ENCODE measurements at regions not wholly inside any gene's neighbourhood (a gene's known extent, or its start where the extent isn't known, plus 50 kb on each side); places are given as distances from the start of the nearest gene placed in this dataset.

- no peak for TF ChIP-seq EP300 (IDR thresholded peaks at IDR 0.05; ENCODE audit: borderline replicate concordance in 1 of 2, low read depth in 1 of 2, low read length in 1 of 2)
- TF ChIP-seq FOXM1 (IDR thresholded peaks at IDR 0.05; ENCODE audit: low read depth) = no peak
- TF ChIP-seq FOSL2 (IDR thresholded peaks at IDR 0.05; ENCODE audit: borderline replicate concordance, low read depth) = no peak
- TF ChIP-seq MXI1 (IDR thresholded peaks at IDR 0.05; ENCODE audit: low read depth, low read length) = no peak
Measured at GRCh38 chr3:194956697-194957396, 271.2 kb downstream of the FAM43A start (continued).

GRCh38 chr3:194957743-194958240, 272.1 kb downstream of the FAM43A start:
- H3K9me2 ChIP-seq = no peaks in the 10 kb centered on the region
- POLR2A ChIA-PET = no interaction called here
- H3K79me2 ChIP-seq (ENCODE audit: insufficient read depth) = no peaks in the 10 kb centered on the region
- H3K4me3 ChIP-seq (ENCODE audit: low read depth in 2 of 2, low read length in 1 of 2) = no peak overlapping the region
- H3K9ac ChIP-seq = no peak overlapping the region
- no peaks in the 10 kb centered on the region for H3K27me3 ChIP-seq (ENCODE audit: insufficient read depth)
- no peak for DNase-seq
- no peaks in the 10 kb centered on the region for H4K20me1 ChIP-seq (ENCODE audit: insufficient read depth)
- H3F3A ChIP-seq (replicated peaks; ENCODE audit: insufficient read depth) = no peaks in the 10 kb centered on the region
- no peaks in the 10 kb centered on the region for H3K36me3 ChIP-seq (replicated peaks in 1 of 2; ENCODE audit: control insufficient read depth in 1 of 2, insufficient read depth in 2 of 2, low read length in 1 of 2)
- H3K4me2 ChIP-seq = no peak overlapping the region
- peaks cover 0 to 10% of the 10 kb centered on the region in 2 experiments; a peak in 2 of 4 replicates for H3K4me1 ChIP-seq (ENCODE audit: control insufficient read depth in 1 of 2, insufficient read depth in 2 of 2, low read depth in 1 of 2, low read length in 1 of 2)
- WGBS (ENCODE audit: low lambda C conversion rate) = 63% methylated on average over 7 of the region's 7 CpGs
- no peak overlapping the region for H2AFZ ChIP-seq (ENCODE audit: low read depth)
- no peaks in the 10 kb centered on the region for H3K9me3 ChIP-seq
- H3K27ac ChIP-seq (ENCODE audit: low read depth in 2 of 2, low read length in 1 of 2) = no peak overlapping the region
- TF ChIP-seq CHD2 (IDR thresholded peaks at IDR 0.05; ENCODE audit: low read length, partially characterized antibody) (no peak), RXRA (IDR thresholded peaks at IDR 0.05; ENCODE audit: borderline replicate concordance, low read depth) (no peak), FOXM1 (IDR thresholded peaks at IDR 0.05; ENCODE audit: low read depth) (no peak), MEF2A (IDR thresholded peaks at IDR 0.05; ENCODE audit: borderline replicate concordance, low read depth) (no peak), CTCF (IDR thresholded peaks at IDR 0.05) (no peak), TEAD4 (IDR thresholded peaks at IDR 0.05; ENCODE audit: borderline replicate concordance, insufficient read depth) (no peak), POLR2AphosphoS5 (IDR thresholded peaks at IDR 0.05; ENCODE audit: low read depth, low read length) (no peak), SIN3A (IDR thresholded peaks at IDR 0.05; ENCODE audit: borderline replicate concordance, low read depth, low read length) (no peak)
- CTCF ChIA-PET = interaction anchor here (1.1 to 1.9 kb wide), 3 partner anchors 10 to 275 kb away, joined by 4 to 5 read pairs (median 4); no protein-coding TSS in a partner anchor

GRCh38 chr3:194959217-194959616, 273.5 kb downstream of the FAM43A start:
- Histone ChIP-seq H3K9me2 (no peaks in the 10 kb centered on the region), H3K9ac (no peak overlapping the region), H3K4me3 (ENCODE audit: low read depth in 2 of 2, low read length in 1 of 2) (no peak overlapping the region), H3F3A (replicated peaks; ENCODE audit: insufficient read depth) (no peaks in the 10 kb centered on the region), H3K79me2 (ENCODE audit: insufficient read depth) (no peaks in the 10 kb centered on the region), H2AFZ (ENCODE audit: low read depth) (no peak overlapping the region), H4K20me1 (ENCODE audit: insufficient read depth) (no peaks in the 10 kb centered on the region), H3K27ac (ENCODE audit: low read depth in 2 of 2, low read length in 1 of 2) (no peak overlapping the region), H3K27me3 (ENCODE audit: insufficient read depth) (no peaks in the 10 kb centered on the region), H3K4me2 (no peak overlapping the region), H3K4me1 (ENCODE audit: control insufficient read depth in 1 of 2, insufficient read depth in 2 of 2, low read depth in 1 of 2, low read length in 1 of 2) (no peaks in the 10 kb centered on the region; a peak in 1 of 4 replicates), H3K9me3 (no peaks in the 10 kb centered on the region), H3K36me3 (replicated peaks in 1 of 2; ENCODE audit: control insufficient read depth in 1 of 2, insufficient read depth in 2 of 2, low read length in 1 of 2) (no peaks in the 10 kb centered on the region)
- DNase-seq = no peak
- ChIA-PET POLR2A (no interaction called here), CTCF (interaction anchor here (1.1 to 1.9 kb wide), 2 partner anchors 8 to 9 kb away, joined by 3 to 5 read pairs; no protein-coding TSS in a partner anchor)
- 73% methylated on average over 7 of the region's 7 CpGs for WGBS (ENCODE audit: low lambda C conversion rate)
- TF ChIP-seq FOSL2 (IDR thresholded peaks at IDR 0.05; ENCODE audit: borderline replicate concordance, low read depth) (no peak), GABPA (IDR thresholded peaks at IDR 0.05; ENCODE audit: low read depth) (no peak), USF1 (IDR thresholded peaks at IDR 0.05; ENCODE audit: borderline replicate concordance, low read depth) (no peak), GATA2 (CRISPR knock-in tag; IDR thresholded peaks at IDR 0.05) (no peak), REST (IDR thresholded peaks at IDR 0.05; ENCODE audit: low read depth, low read length) (no peak), TEAD4 (IDR thresholded peaks at IDR 0.05; ENCODE audit: borderline replicate concordance, insufficient read depth) (no peak), TCF12 (IDR thresholded peaks at IDR 0.05) (no peak), RFX5 (IDR thresholded peaks at IDR 0.05; ENCODE audit: low read length) (no peak), FOXM1 (IDR thresholded peaks at IDR 0.05; ENCODE audit: low read depth) (no peak)
